DMS153 treated with DMSO at 0.1 percent for 48 hours (cell line): ENCODE measurements at regions not wholly inside any gene's neighbourhood (a gene's known extent, or its start where the extent isn't known, plus 50 kb on each side); places are given as distances from the start of the nearest gene placed in this dataset.

Experiments used
- DNase-seq: peaks from one replicate; lab custom pipeline; 2025; ENCODE audit not compliant: unreplicated experiment; lab: John Stamatoyannopoulos, UW

- DNase-seq: no peak
Observed at GRCh38 chr2:129139380-129139779, 820.7 kb upstream of the HS6ST1 start.

GRCh38 chr2:129142465-129142864 lies 823.8 kb upstream of the HS6ST1 start:
- no peak for DNase-seq

- no peak for DNase-seq
Observed at GRCh38 chr2:129144082-129144791, 825.6 kb upstream of the HS6ST1 start.

GRCh38 chr2:129152514-129152913 lies 827.0 kb upstream of the RAB6C start:
- DNase-seq: no peak

- no peak for DNase-seq
Observed at GRCh38 chr2:129160879-129161278, 818.6 kb upstream of the RAB6C start.

GRCh38 chr2:129164220-129164949 lies 815.1 kb upstream of the RAB6C start:
- no peak for DNase-seq

- DNase-seq: no peak
Observed at GRCh38 chr2:129165006-129165405, 814.5 kb upstream of the RAB6C start.

- DNase-seq: no peak
Observed at GRCh38 chr2:129167456-129167855, 812.0 kb upstream of the RAB6C start.

- no peak for DNase-seq
Observed at GRCh38 chr2:129170570-129170969, 808.9 kb upstream of the RAB6C start.

- no peak for DNase-seq
Observed at GRCh38 chr2:129174143-129174542, 805.3 kb upstream of the RAB6C start.

- DNase-seq: no peak
Observed at GRCh38 chr2:129175051-129175450, 804.4 kb upstream of the RAB6C start.

- DNase-seq: no peak
Observed at GRCh38 chr2:129176375-129176774, 803.1 kb upstream of the RAB6C start.

GRCh38 chr2:129178356-129178755 lies 801.1 kb upstream of the RAB6C start:
- DNase-seq: no peak

- no peak for DNase-seq
Observed at GRCh38 chr2:129179199-129179598, 800.3 kb upstream of the RAB6C start.

- DNase-seq: no peak
Observed at GRCh38 chr2:129180124-129180716, 799.2 kb upstream of the RAB6C start.

- DNase-seq: no peak
Observed at GRCh38 chr2:129181433-129181832, 798.0 kb upstream of the RAB6C start.

GRCh38 chr2:129181963-129182362 lies 797.5 kb upstream of the RAB6C start:
- DNase-seq: no peak

GRCh38 chr2:129187343-129187742 lies 792.1 kb upstream of the RAB6C start:
- no peak for DNase-seq

- DNase-seq: no peak
Observed at GRCh38 chr2:129188451-129188850, 791.0 kb upstream of the RAB6C start.

- no peak for DNase-seq
Observed at GRCh38 chr2:129189617-129190319, 789.7 kb upstream of the RAB6C start.

GRCh38 chr2:129190494-129190893 lies 789.0 kb upstream of the RAB6C start:
- no peak for DNase-seq

GRCh38 chr2:129191530-129191929 lies 787.9 kb upstream of the RAB6C start:
- DNase-seq: no peak
